ENCODE measurements at regions not wholly inside any gene's neighbourhood (a gene's known extent, or its start where the extent isn't known, plus 50 kb on each side); places are given as distances from the start of the nearest gene placed in this dataset.

- peak; percentile 90 for DNase-seq (ENCODE audit: low read depth)
- Histone ChIP-seq H3K27me3 (ENCODE audit: control insufficient read depth, insufficient read depth, low read length) (no peaks in the 10 kb centered on the region), H3K4me3 (ENCODE audit: low read depth, low read length) (no peak overlapping the region), H3K36me3 (ENCODE audit: control insufficient read depth, insufficient read depth, low read length) (no peaks in the 10 kb centered on the region)
- TF ChIP-seq CTCF (IDR thresholded peaks at IDR 0.05; ENCODE audit: insufficient read depth, low read length, severe bottlenecking) = no peak
- FAIRE-seq = no peak
Observed at GRCh38 chr6:4401408-4402368, 266.3 kb upstream of the ECI2 start.

- FAIRE-seq (no peak), DNase-seq (ENCODE audit: low read depth) (no peak)
- H3K36me3 ChIP-seq (ENCODE audit: control insufficient read depth, insufficient read depth, low read length) = no peaks in the 10 kb centered on the region
- no peak for TF ChIP-seq CTCF (IDR thresholded peaks at IDR 0.05; ENCODE audit: insufficient read depth, low read length, severe bottlenecking)
- no peaks in the 10 kb centered on the region for H3K27me3 ChIP-seq (ENCODE audit: control insufficient read depth, insufficient read depth, low read length)
- H3K4me3 ChIP-seq (ENCODE audit: low read depth, low read length) = no peak overlapping the region
Observed at GRCh38 chr6:4399656-4400055, 264.3 kb upstream of the ECI2 start.

GRCh38 chr6:4398791-4399190 lies 263.4 kb upstream of the ECI2 start:
- no peak overlapping the region for H3K4me3 ChIP-seq (ENCODE audit: low read depth, low read length)
- no peaks in the 10 kb centered on the region for H3K36me3 ChIP-seq (ENCODE audit: control insufficient read depth, insufficient read depth, low read length)
- no peaks in the 10 kb centered on the region for H3K27me3 ChIP-seq (ENCODE audit: control insufficient read depth, insufficient read depth, low read length)
- FAIRE-seq (no peak), DNase-seq (ENCODE audit: low read depth) (no peak)
- no peak for TF ChIP-seq CTCF (IDR thresholded peaks at IDR 0.05; ENCODE audit: insufficient read depth, low read length, severe bottlenecking)

- no peaks in the 10 kb centered on the region for H3K27me3 ChIP-seq (ENCODE audit: control insufficient read depth, insufficient read depth, low read length)
- FAIRE-seq (no peak), DNase-seq (ENCODE audit: low read depth) (no peak)
- H3K36me3 ChIP-seq (ENCODE audit: control insufficient read depth, insufficient read depth, low read length) = no peaks in the 10 kb centered on the region
- no peak for TF ChIP-seq CTCF (IDR thresholded peaks at IDR 0.05; ENCODE audit: insufficient read depth, low read length, severe bottlenecking)
- H3K4me3 ChIP-seq (ENCODE audit: low read depth, low read length) = no peak overlapping the region
Observed at GRCh38 chr6:4397307-4397706, 261.9 kb upstream of the ECI2 start.

GRCh38 chr6:4396044-4396443 lies 260.7 kb upstream of the ECI2 start:
- no peaks in the 10 kb centered on the region for H3K36me3 ChIP-seq (ENCODE audit: control insufficient read depth, insufficient read depth, low read length)
- FAIRE-seq = no peak
- H3K27me3 ChIP-seq (ENCODE audit: control insufficient read depth, insufficient read depth, low read length) = no peaks in the 10 kb centered on the region
- DNase-seq (ENCODE audit: low read depth) = no peak
- TF ChIP-seq CTCF (IDR thresholded peaks at IDR 0.05; ENCODE audit: insufficient read depth, low read length, severe bottlenecking) = no peak
- no peak overlapping the region for H3K4me3 ChIP-seq (ENCODE audit: low read depth, low read length)

Measured in bronchial epithelial cell (primary cell).